ENCODE measurements at regions not wholly inside any gene's neighbourhood (a gene's known extent, or its start where the extent isn't known, plus 50 kb on each side); places are given as distances from the start of the nearest gene placed in this dataset.
"Not testable (repeated sequence)": the region's sequence is repeated elsewhere in the genome, so short reads cannot be mapped to it uniquely, and the experiment has no call there.

DNA sequence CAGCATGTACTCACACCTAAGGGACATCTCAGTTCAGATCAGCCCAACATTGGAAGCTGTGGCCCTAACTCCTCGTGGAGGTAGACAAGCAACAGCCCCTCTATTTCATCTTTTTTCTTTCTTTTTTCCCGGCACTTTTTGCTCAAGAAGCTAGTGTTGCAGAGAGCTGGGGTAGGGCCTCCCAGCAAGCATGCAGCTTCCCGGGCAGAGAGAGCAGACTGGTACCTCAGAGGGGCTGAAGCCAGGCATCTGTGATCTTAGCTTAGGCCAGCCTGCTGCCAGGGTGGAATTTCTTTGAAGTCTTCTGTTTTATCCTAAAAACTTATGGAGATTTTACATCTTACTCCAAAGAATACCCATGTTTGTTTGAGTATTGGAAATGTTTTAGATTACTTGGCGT, 195.4 kb downstream of the C16orf95 start:
- H3K27ac Mint-ChIP-seq (ENCODE audit: unreplicated experiment): no peak overlapping the region
- TF ChIP-seq, protein P1, sequence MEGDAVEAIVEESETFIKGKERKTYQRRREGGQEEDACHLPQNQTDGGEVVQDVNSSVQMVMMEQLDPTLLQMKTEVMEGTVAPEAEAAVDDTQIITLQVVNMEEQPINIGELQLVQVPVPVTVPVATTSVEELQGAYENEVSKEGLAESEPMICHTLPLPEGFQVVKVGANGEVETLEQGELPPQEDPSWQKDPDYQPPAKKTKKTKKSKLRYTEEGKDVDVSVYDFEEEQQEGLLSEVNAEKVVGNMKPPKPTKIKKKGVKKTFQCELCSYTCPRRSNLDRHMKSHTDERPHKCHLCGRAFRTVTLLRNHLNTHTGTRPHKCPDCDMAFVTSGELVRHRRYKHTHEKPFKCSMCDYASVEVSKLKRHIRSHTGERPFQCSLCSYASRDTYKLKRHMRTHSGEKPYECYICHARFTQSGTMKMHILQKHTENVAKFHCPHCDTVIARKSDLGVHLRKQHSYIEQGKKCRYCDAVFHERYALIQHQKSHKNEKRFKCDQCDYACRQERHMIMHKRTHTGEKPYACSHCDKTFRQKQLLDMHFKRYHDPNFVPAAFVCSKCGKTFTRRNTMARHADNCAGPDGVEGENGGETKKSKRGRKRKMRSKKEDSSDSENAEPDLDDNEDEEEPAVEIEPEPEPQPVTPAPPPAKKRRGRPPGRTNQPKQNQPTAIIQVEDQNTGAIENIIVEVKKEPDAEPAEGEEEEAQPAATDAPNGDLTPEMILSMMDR (IDR thresholded peaks at IDR 0.05): no peak
- no peak overlapping the region for H3K4me3 Mint-ChIP-seq (ENCODE audit: unreplicated experiment)
- peaks cover 4% of the 10 kb centered on the region for H3K36me3 Mint-ChIP-seq (ENCODE audit: low read depth)
- DNase-seq (ENCODE audit: low spot score): no peak
- peaks cover 28% of the 10 kb centered on the region for H3K4me1 Mint-ChIP-seq (ENCODE audit: low read depth)
- H3K27me3 Mint-ChIP-seq (ENCODE audit: low read depth): no peaks in the 10 kb centered on the region
- H3K9me3 Mint-ChIP-seq (ENCODE audit: low read depth): peaks cover 6% of the 10 kb centered on the region

DNA sequence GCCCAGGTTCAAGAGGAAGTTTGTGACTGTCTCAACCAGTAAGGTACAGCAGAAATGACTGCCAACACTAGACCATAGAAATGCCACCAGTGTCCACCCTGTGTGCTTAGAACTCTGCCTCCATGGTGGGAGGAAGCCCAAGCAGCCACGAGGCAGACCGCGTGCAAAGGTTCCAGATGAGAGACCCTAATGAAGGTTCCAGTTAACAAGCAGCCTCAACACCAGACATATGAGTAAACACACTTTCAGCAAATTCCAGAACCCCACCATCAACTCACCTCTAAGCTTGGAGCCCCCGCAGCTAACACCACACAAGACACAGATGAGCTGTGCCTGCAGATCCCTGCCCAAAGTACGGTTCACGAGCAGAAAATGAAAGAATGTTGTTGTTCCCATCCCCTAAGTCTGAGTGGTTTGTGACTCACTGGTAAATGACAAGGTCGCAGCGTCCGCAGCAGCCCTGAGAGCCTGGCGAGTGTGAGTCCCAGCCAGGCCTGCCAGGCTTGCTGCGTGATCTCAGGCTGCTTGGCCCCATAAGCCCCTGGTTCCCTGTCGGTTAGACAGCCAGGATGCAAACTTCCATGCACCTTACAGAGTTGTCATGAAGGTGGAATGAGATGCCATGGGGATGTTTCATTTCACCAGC, 193.7 kb downstream of the C16orf95 start:
- H3K36me3 Mint-ChIP-seq (ENCODE audit: low read depth): peaks cover 4% of the 10 kb centered on the region
- H3K27ac Mint-ChIP-seq (ENCODE audit: unreplicated experiment): peak overlapping the region; percentile 89
- DNase-seq (ENCODE audit: low spot score): no peak
- H3K4me1 Mint-ChIP-seq (ENCODE audit: low read depth): peaks cover 41% of the 10 kb centered on the region
- peak overlapping the region; percentile 37 for H3K4me3 Mint-ChIP-seq (ENCODE audit: unreplicated experiment)
- H3K9me3 Mint-ChIP-seq (ENCODE audit: low read depth): peaks cover 6% of the 10 kb centered on the region
- no peaks in the 10 kb centered on the region for H3K27me3 Mint-ChIP-seq (ENCODE audit: low read depth)
- TF ChIP-seq, protein P1 (IDR thresholded peaks at IDR 0.05): no peak

DNA sequence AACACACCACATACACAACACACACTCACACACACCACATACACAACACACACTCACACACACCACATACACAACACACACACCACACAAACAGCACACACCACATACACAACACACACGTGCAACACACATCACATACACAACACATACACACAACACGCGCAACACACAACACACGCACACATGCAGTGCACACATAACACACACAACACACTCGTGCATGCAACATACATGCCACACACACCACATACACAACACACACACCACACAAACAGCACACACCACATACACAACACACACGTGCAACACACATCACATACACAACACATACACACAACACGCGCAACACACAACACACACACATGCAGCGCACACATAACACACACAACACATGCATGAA, 192.8 kb downstream of the C16orf95 start:
- DNase-seq (ENCODE audit: low spot score); H3K27ac Mint-ChIP-seq (ENCODE audit: unreplicated experiment); H3K36me3 Mint-ChIP-seq (ENCODE audit: low read depth); H3K4me3 Mint-ChIP-seq (ENCODE audit: unreplicated experiment); H3K27me3 Mint-ChIP-seq (ENCODE audit: low read depth): not testable (repeated sequence)
- Mint-ChIP-seq H3K4me1 (ENCODE audit: low read depth) (peaks cover 43% of the 10 kb centered on the region), H3K9me3 (ENCODE audit: low read depth) (peaks cover 12% of the 10 kb centered on the region)

DNA sequence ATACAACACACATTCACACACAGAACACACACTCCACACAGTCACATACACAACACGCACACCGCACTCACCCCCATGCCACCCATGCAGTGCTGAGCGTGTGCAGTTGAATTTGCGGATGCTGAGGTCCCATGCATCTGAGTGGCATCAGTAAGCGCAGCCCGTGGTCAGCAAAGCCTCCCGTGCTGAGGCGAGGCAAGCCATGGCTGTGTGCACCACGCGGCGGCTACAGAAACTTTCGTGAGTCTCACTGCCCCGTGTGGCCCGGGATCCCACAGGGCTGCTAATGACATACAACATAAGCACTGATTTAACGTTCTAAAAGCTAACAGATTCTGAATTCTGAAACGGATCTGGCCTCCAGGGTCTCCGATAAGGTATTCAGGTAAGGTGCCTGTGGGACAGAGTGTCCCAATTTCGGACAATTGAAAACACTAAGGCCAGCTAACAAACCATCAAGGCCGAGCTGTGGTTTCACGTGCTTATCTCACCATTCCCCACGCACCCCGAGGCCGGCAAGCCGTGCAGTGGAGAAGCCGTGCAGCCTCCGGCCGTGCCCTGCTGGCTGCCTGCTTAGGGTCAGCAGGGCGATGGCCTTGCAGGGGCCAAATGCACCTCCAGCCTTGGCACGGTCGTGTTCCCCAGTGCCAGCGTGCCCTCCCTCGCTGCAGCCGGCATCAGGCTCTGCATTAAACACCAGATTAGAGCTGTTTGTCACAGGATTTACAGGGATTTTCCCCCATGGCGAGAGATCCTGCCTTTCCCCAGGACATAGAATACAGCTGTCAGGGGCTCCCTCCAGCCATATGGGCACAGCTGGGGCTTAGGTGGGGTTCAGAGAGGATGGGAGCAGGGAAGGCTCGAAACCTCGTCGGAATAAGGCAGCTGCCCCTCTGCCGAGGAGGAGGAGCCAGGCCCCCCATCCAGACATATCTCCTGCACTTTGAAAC, 191.7 kb downstream of the C16orf95 start:
- no peaks in the 10 kb centered on the region for H3K27me3 Mint-ChIP-seq (ENCODE audit: low read depth)
- H3K36me3 Mint-ChIP-seq (ENCODE audit: low read depth): peaks cover 5% of the 10 kb centered on the region
- DNase-seq (ENCODE audit: low spot score): no peak
- H3K27ac Mint-ChIP-seq (ENCODE audit: unreplicated experiment): peak overlapping the region; percentile 96
- TF ChIP-seq, protein P1 (IDR thresholded peaks at IDR 0.05): no peak
- peaks cover 13% of the 10 kb centered on the region for H3K9me3 Mint-ChIP-seq (ENCODE audit: low read depth)
- H3K4me1 Mint-ChIP-seq (ENCODE audit: low read depth): peaks cover 49% of the 10 kb centered on the region
- no peak overlapping the region for H3K4me3 Mint-ChIP-seq (ENCODE audit: unreplicated experiment)

DNA sequence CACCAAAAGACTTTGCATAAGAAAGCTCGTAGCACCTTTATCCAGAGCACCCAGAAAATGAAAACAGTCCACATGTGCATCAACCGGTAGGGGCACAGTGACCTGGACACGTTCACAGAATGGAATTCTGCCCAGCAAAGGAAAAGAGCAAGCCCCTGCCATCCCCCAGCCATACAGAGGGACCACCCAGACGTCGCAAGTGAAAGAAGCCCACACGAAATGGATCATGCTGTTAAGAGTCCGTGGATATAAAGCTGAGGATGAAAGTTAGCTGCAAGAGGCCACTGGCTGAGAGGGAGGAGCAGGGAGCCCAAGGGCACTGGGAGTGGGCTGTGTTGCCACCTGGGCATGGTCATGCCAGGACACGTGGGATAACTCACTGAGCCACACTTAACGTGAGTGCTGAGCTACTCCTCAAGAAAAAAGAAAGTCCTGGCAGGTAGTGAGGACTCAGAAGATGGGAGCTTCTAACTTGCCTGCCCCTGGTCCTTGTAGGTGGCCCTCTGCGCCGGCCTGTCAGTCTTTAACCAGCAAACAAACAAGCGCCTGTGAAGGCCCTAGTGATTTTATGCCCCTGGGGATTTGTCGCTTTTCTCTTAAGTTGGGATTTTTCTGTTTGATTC, 190.7 kb downstream of the C16orf95 start:
- H3K27ac Mint-ChIP-seq (ENCODE audit: unreplicated experiment): peak overlapping the region; percentile 96
- H3K27me3 Mint-ChIP-seq (ENCODE audit: low read depth): no peaks in the 10 kb centered on the region
- TF ChIP-seq, protein P1 (IDR thresholded peaks at IDR 0.05): peak; percentile 30
- H3K9me3 Mint-ChIP-seq (ENCODE audit: low read depth): peaks cover 17% of the 10 kb centered on the region
- H3K4me1 Mint-ChIP-seq (ENCODE audit: low read depth): peaks cover 57% of the 10 kb centered on the region
- DNase-seq (ENCODE audit: low spot score): no peak
- H3K36me3 Mint-ChIP-seq (ENCODE audit: low read depth): peaks cover 5% of the 10 kb centered on the region
- peak overlapping the region; percentile 58 for H3K4me3 Mint-ChIP-seq (ENCODE audit: unreplicated experiment)
